GM23248 (cell line): ENCODE measurements at regions not wholly inside any gene's neighbourhood (a gene's known extent, or its start where the extent isn't known, plus 50 kb on each side); places are given as distances from the start of the nearest gene placed in this dataset.

Source experiments
- DNase-seq: peaks from one replicate; pipeline ENCODE4 v3.0.0-alpha.2; 2015
- H2AFZ ChIP-seq: fragments of 200-600 bp; sonication (generic); 2 replicates; pipeline ENCODE4 v1.6.1; 2016; ENCODE audit warnings: antibody characterized with exemption
- H3F3A ChIP-seq: fragments of 200-600 bp; sonication (generic); 2 replicates; pipeline ENCODE4 v1.6.1; 2016; ENCODE audit warnings: mild to moderate bottlenecking, antibody characterized with exemption, mixed run types; ENCODE audit not compliant: insufficient read depth
- H3K27ac ChIP-seq: fragments of 200-600 bp; sonication (generic); 2 replicates; pipeline ENCODE4 v1.5.1; 2016; ENCODE audit warnings: mild to moderate bottlenecking
- H3K27me3 ChIP-seq: fragments of 200-600 bp; sonication (generic); replicated peaks from 2 replicates; pipeline ENCODE4 v1.6.1; 2016; ENCODE audit warnings: mild to moderate bottlenecking; ENCODE audit not compliant: insufficient read depth
- H3K36me3 ChIP-seq: fragments of 200-600 bp; sonication (generic); 2 replicates; pipeline ENCODE4 v1.6.1; 2016; ENCODE audit warnings: low read depth, mild to moderate bottlenecking
- H3K4me1 ChIP-seq: fragments of 200-600 bp; sonication (generic); 2 replicates; pipeline ENCODE4 v1.6.1; 2016; ENCODE audit warnings: mild to moderate bottlenecking; ENCODE audit not compliant: insufficient read depth
- H3K4me2 ChIP-seq: fragments of 200-600 bp; sonication (generic); one replicate; pipeline ENCODE4 v1.6.1; 2016; ENCODE audit warnings: mild to moderate bottlenecking; ENCODE audit not compliant: unreplicated experiment
- H3K4me3 ChIP-seq: fragments of 200-600 bp; sonication (generic); 2 replicates; pipeline ENCODE4 v1.5.1; 2016; ENCODE audit warnings: mild to moderate bottlenecking
- H3K79me2 ChIP-seq: fragments of 200-600 bp; sonication (generic); 2 replicates; pipeline ENCODE4 v1.6.1; 2016; ENCODE audit warnings: mild to moderate bottlenecking; ENCODE audit not compliant: insufficient read depth
- H3K9ac ChIP-seq: fragments of 200-600 bp; sonication (generic); 2 replicates; pipeline ENCODE4 v1.6.1; 2016; ENCODE audit warnings: mild to moderate bottlenecking
- H3K9me2 ChIP-seq: fragments of 200-600 bp; sonication (generic); 2 replicates; pipeline ENCODE4 v1.6.1; 2016; ENCODE audit warnings: mixed run types, mild to moderate bottlenecking, moderate library complexity; ENCODE audit not compliant: insufficient read depth
- H3K9me3 ChIP-seq: fragments of 200-600 bp; sonication (generic); one replicate; pipeline ENCODE4 v1.6.1; 2017; ENCODE audit warnings: low read depth
- H4K20me1 ChIP-seq: fragments of 200-600 bp; sonication (generic); 2 replicates; pipeline ENCODE4 v1.6.0; 2016; ENCODE audit not compliant: insufficient read depth
- EZH2 ChIP-seq: fragments of 200-600 bp; sonication (generic); IDR thresholded peaks from 2 replicates; pipeline ENCODE4 v1.6.1; 2018; ENCODE audit warnings: antibody characterized with exemption, mild to moderate bottlenecking; ENCODE audit not compliant: insufficient read depth, poor library complexity, severe bottlenecking
- EZH2phosphoT487 ChIP-seq: fragments of 200-600 bp; sonication (generic); IDR thresholded peaks from 2 replicates; pipeline ENCODE4 v1.6.1; 2018; ENCODE audit warnings: antibody characterized with exemption, moderate library complexity, mild to moderate bottlenecking, low read depth; ENCODE audit not compliant: insufficient read depth
- WGBS, 2 experiments: methylation state at CpG; one replicate each; pipeline ENCODE4 v1.1.6; 2015 to 2017; ENCODE audit warnings: low lambda C conversion rate in 2 of 2, low coverage in 1 of 2; ENCODE audit errors: missing lambda C conversion rate in 2 of 2; 5-methylcytosine and 5-hydroxymethylcytosine counted together
- in situ Hi-C: fragments of 300-500 bp; cut with MboI; formaldehyde crosslinking; loops from 2 replicates; pipeline ENCODE4 v1.15.0; 2020

DNA sequence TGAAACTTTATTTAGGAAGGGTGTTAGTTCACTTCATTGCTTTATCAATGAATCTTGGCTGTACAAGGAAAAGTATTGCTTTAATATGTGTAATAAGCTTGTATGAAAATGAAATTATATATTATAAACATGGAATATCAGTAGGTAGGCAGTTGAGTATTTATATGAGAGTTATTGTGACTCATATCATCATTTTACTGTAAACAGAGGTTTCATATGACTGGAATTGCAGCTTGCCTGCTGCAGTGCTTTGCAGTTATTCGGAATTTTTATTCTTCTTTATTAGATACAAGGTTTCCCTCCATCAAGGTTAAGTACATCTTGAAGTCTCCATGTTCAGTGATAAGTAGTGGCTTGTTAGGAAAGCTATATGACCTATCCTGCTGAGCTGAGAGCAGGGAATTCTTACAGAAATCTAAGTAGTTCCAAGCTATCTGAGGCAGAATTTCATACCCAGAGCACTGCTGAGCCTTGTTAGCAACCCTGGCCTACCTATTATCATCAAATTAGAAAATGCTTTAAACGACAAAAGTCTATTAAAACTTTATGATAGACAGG, 111.2 kb downstream of the MGST1 start:
- Histone ChIP-seq H3K27ac (no peak overlapping the region), H3K27me3 (no peaks in the 10 kb centered on the region), H3K4me3 (no peak overlapping the region), H4K20me1 (no peaks in the 10 kb centered on the region), H3K4me1 (peaks cover 11% of the 10 kb centered on the region; the same call in 1 of the 2 replicates), H3K9me2 (no peaks in the 10 kb centered on the region), H3K4me2 (no peak overlapping the region), H3F3A (no peaks in the 10 kb centered on the region), H3K36me3 (no peaks in the 10 kb centered on the region), H2AFZ (no peak overlapping the region), H3K9me3 (no peaks in the 10 kb centered on the region), H3K79me2 (no peaks in the 10 kb centered on the region), H3K9ac (no peak overlapping the region)
- TF ChIP-seq EZH2 (no peak), EZH2phosphoT487 (no peak)
- 94% methylated on average over 2 of the region's 2 CpGs for WGBS, 2 experiments
- DNase-seq = no peak
- in situ Hi-C loops = no loop called here

DNA sequence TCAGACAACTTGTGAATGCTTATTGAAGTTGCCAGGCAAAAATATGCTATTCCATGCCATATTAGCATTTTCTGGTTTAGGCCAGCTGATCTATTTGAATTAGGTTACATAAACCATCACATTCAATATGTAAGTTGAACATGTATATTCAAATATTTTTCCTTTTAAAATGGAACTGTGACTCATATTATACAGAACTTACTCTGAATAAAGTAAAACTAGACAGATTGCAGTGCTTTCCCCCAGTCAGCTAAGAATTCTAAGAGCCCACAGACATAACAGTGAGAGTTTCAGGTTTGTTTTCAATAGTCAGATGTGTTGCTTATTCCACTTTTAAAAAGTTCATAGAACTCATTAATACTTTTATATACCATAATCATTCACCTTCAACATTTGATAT, 119.8 kb downstream of the MGST1 start:
- no peaks in the 10 kb centered on the region for H3F3A ChIP-seq
- H3K9ac ChIP-seq = no peak overlapping the region
- H3K9me3 ChIP-seq = no peaks in the 10 kb centered on the region
- no peaks in the 10 kb centered on the region for H3K4me1 ChIP-seq
- no peaks in the 10 kb centered on the region for H3K9me2 ChIP-seq
- in situ Hi-C loops = no loop called here
- H3K27ac ChIP-seq = no peak overlapping the region
- H3K36me3 ChIP-seq = no peaks in the 10 kb centered on the region
- no peak overlapping the region for H2AFZ ChIP-seq
- H3K4me3 ChIP-seq = no peak overlapping the region
- TF ChIP-seq EZH2phosphoT487 (no peak), EZH2 (no peak)
- H4K20me1 ChIP-seq = no peaks in the 10 kb centered on the region
- H3K27me3 ChIP-seq = no peaks in the 10 kb centered on the region
- DNase-seq = no peak
- no peaks in the 10 kb centered on the region for H3K79me2 ChIP-seq
- no peak overlapping the region for H3K4me2 ChIP-seq

DNA sequence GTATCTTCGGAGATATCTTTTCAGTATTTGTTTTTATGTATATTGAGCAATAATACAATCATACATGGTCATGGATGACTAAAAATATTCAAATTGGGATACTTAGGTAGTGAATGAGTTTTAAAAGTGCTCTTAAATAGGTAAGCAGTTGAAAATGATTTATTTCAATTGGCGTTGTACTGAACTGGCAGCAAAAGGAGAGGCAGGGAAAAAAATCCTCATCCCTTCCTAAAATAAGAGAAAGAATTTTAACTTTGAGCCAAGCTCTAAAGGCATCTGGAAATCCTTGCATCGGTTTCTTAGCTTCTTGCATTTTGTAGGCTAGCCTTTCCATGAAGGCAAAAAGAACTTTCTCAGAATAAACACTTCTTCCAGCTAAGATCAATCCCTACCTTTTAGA, 125.2 kb downstream of the MGST1 start:
- no peaks in the 10 kb centered on the region for H3K9me2 ChIP-seq
- H3K36me3 ChIP-seq = no peaks in the 10 kb centered on the region
- H3K9me3 ChIP-seq = no peaks in the 10 kb centered on the region
- H2AFZ ChIP-seq = no peak overlapping the region
- H3K9ac ChIP-seq = no peak overlapping the region
- no peaks in the 10 kb centered on the region for H4K20me1 ChIP-seq
- in situ Hi-C loops = no loop called here
- no peaks in the 10 kb centered on the region for H3K27me3 ChIP-seq
- H3K4me1 ChIP-seq = no peaks in the 10 kb centered on the region
- no peak overlapping the region for H3K4me2 ChIP-seq
- no peak for TF ChIP-seq EZH2
- TF ChIP-seq EZH2phosphoT487 = no peak
- no peak for DNase-seq
- H3K4me3 ChIP-seq = no peak overlapping the region
- no peak overlapping the region for H3K27ac ChIP-seq
- WGBS, 2 experiments = 48 to 53% methylated on average over 3 of the region's 3 CpGs
- H3F3A ChIP-seq = no peaks in the 10 kb centered on the region
- no peaks in the 10 kb centered on the region for H3K79me2 ChIP-seq

DNA sequence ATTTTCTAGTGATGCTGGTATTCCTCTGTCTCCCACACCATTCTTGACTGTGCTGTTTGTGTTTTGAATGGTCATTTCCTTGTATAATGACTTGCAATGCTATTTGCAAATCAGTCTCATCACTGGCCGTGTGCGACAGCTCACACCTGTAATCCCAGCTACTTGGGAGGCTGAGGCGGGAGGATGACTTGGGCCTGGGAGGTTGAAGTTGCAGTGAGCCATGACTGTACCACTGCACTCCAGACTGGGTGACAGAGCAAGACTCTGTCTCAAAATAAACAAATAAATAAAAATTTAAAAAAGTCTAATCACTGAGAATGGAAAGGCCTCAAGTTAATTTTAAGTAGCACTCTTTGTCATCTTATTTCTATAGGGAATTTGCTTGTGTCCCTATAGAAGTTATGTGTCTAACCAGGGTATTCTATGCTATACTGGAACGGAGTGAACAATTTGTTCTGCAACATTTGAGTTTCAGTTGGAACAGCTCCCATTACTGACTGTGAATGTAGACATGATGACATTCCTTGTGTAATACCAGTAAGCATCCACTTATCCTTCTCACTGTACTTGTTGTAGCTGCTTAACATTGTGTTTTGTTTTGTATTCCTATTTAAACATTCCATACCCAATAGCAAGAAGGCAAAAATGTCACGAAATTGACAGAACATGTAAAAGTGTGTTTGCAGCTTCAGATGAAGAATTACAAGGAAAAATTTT, 126.3 kb downstream of the MGST1 start:
- H3K4me1 ChIP-seq = no peaks in the 10 kb centered on the region
- H3K9me3 ChIP-seq = no peaks in the 10 kb centered on the region
- TF ChIP-seq EZH2 (no peak), EZH2phosphoT487 (no peak)
- H3K4me2 ChIP-seq = no peak overlapping the region
- no peak overlapping the region for H3K27ac ChIP-seq
- no peaks in the 10 kb centered on the region for H3K9me2 ChIP-seq
- peak; percentile 52 for DNase-seq
- no peaks in the 10 kb centered on the region for H4K20me1 ChIP-seq
- H2AFZ ChIP-seq = no peak overlapping the region
- no peak overlapping the region for H3K9ac ChIP-seq
- in situ Hi-C loops = no loop called here
- no peaks in the 10 kb centered on the region for H3K27me3 ChIP-seq
- 82 to 85% methylated on average over 5 of the region's 5 CpGs for WGBS, 2 experiments
- H3F3A ChIP-seq = no peaks in the 10 kb centered on the region
- no peaks in the 10 kb centered on the region for H3K36me3 ChIP-seq
- H3K4me3 ChIP-seq = no peak overlapping the region
- no peaks in the 10 kb centered on the region for H3K79me2 ChIP-seq
